ENCODE measurements at regions not wholly inside any gene's neighbourhood (a gene's known extent, or its start where the extent isn't known, plus 50 kb on each side); places are given as distances from the start of the nearest gene placed in this dataset.

DNA sequence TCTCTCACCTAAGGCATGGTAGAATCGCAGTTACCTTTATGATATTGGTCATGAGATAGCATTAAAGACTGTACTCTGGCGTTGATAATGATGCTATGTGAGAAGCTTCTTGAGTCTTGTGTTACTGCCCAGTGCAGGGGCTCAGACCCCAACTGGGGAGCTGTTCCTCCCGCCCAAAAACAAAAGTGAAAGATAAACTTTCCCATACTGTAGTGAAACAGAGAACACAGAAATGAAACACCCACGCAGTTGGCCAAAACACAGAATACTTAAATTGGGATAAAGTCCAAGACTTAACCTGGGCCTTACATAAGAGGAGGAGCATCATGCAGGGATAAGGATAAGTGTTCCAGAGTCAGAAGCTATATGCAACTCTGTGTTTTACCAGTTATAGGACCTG lies 130.6 kb downstream of the HHIPL2 start:
- TF ChIP-seq CTCF (conservative IDR thresholded peaks at IDR 0.05; ENCODE audit: low read depth, low read length), result no peak
- no peak for DNase-seq (ENCODE audit: low read depth)
- no peak overlapping the region for H3K4me3 ChIP-seq (ENCODE audit: low read depth, low read length)

DNA sequence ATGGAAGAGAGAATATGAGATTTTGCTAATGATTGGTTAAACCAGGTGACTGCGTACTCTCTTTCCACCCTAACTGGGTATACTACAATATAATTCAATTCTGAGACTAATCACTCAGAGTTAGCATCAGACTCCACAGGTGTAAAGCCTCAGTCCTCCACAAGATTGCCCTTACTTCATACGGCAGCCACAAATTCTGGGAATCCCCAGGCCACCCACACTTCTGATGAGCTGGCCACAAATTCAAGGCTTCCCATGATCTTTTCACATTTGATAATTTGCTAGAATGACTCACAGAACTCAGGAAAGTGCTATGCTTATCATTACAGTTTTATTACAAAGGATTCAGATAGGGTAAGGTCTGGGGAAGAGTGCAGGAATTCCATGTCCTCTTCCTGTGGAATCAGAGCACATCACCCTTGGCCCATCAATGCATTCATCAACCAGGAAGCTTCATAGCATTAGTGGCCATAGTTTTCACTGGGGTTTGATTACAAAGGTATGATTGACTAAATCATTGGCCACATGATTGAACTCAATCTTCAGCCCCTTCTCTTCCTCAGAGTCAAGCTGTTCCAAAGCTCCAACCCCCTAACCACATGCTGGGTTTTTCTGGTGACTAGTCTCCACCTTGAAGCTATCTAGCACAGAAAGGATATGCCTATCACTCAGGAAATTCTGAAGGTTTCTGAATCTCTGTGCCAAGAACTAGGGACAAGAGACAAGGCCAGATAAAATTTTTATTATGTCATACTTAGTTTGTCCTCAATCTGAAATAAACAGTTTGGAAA lies 131.7 kb downstream of the HHIPL2 start:
- TF ChIP-seq CTCF (conservative IDR thresholded peaks at IDR 0.05; ENCODE audit: low read depth, low read length), result no peak
- DNase-seq (ENCODE audit: low read depth), result no peak
- no peak overlapping the region for H3K4me3 ChIP-seq (ENCODE audit: low read depth, low read length)

DNA sequence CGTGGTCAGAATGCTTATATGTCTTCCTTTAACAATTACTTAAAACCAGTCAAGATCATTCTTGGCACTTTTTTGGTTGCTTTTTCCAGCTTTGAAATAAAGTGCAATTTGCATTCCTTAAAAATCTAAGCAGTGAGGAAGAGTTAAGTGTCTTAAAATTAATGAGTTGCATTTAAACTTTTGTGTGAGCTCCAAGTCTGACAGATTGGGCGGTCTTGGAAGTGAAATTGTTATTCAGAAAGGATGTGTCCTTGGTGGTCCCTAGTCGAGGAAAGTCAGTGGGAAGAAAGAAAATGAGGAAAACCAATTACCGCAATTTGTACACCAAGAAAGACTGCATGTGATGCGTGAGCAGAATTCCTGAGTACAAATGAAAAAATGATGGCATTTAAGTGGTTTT lies 132.5 kb downstream of the HHIPL2 start:
- no peak overlapping the region for H3K4me3 ChIP-seq (ENCODE audit: low read depth, low read length)
- DNase-seq (ENCODE audit: low read depth), result no peak
- TF ChIP-seq CTCF (conservative IDR thresholded peaks at IDR 0.05; ENCODE audit: low read depth, low read length), result no peak

DNA sequence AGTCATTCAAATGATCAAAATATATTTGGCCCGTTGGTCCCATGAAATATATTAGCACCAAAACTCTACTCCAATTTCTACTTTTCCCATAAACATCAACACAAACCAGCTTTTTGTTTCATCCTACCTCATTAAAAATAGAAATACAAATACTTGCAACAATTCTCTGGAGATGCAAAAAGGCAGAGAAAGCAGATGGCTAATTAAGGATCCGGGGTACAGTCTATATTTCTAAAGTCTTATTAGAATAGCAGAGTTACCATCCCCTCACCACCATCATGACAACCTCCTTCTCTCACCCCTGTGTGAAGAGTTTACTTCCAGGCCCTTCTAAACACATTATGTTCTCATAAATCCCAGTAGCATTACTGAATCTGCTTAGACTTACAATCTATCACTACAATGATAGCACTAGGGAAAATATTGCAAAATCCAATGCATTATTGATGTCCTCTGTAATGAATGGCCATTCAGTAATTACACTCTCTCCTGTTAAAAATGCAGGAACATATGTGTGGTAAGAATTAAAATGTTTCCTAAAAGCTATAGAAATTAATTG lies 133.8 kb downstream of the HHIPL2 start:
- no peak overlapping the region for H3K4me3 ChIP-seq (ENCODE audit: low read depth, low read length)
- no peak for DNase-seq (ENCODE audit: low read depth)
- no peak for TF ChIP-seq CTCF (conservative IDR thresholded peaks at IDR 0.05; ENCODE audit: low read depth, low read length)

DNA sequence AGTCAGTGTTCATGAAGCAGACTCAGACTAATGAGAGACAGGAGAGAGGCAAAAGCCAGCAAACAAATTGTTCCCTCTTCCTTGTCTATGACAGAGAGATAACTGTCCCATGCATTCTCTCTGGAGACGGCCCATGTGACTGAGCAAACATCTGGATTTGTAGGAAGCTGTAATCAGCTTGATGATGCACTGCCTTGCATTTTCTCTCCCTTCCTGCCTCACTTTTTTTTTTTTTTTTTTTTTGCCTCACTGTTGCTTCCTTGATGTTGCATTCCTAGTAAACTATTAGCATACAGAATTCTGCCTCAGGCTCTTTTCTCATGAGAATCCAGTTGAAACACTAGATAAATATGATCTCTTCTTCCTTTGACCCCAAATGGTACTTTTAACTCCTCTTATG lies 134.5 kb downstream of the HHIPL2 start:
- no peak for TF ChIP-seq CTCF (conservative IDR thresholded peaks at IDR 0.05; ENCODE audit: low read depth, low read length)
- no peak for DNase-seq (ENCODE audit: low read depth)
- no peak overlapping the region for H3K4me3 ChIP-seq (ENCODE audit: low read depth, low read length)

- no peak for TF ChIP-seq CTCF (conservative IDR thresholded peaks at IDR 0.05; ENCODE audit: low read depth, low read length)
- no peak for DNase-seq (ENCODE audit: low read depth)
- no peak overlapping the region for H3K4me3 ChIP-seq (ENCODE audit: low read depth, low read length)
Observed at GRCh38 chr1:222404710-222405109, 143.2 kb downstream of the HHIPL2 start.

- DNase-seq (ENCODE audit: low read depth), result no peak
- no peak overlapping the region for H3K4me3 ChIP-seq (ENCODE audit: low read depth, low read length)
- no peak for TF ChIP-seq CTCF (conservative IDR thresholded peaks at IDR 0.05; ENCODE audit: low read depth, low read length)
Observed at GRCh38 chr1:222399197-222399596, 148.7 kb downstream of the HHIPL2 start.
